ENCODE measurements at regions not wholly inside any gene's neighbourhood (a gene's known extent, or its start where the extent isn't known, plus 50 kb on each side); places are given as distances from the start of the nearest gene placed in this dataset.
A peak's percentile ranks its signal among the peaks of the same experiment; 100 is the strongest.
"Not testable (repeated sequence)": the region's sequence is repeated elsewhere in the genome, so short reads cannot be mapped to it uniquely, and the experiment has no call there.

GRCh38 chrX:23061116-23061515 lies 61.4 kb downstream of the DDX53 start:
- Histone ChIP-seq H3F3A (ENCODE audit: insufficient read depth) (no peaks in the 10 kb centered on the region), H3K9ac (no peak overlapping the region), H3K36me3 (ENCODE audit: low read depth) (no peaks in the 10 kb centered on the region), H2AFZ (no peak overlapping the region), H3K4me1 (ENCODE audit: insufficient read depth) (no peaks in the 10 kb centered on the region), H4K20me1 (ENCODE audit: insufficient read depth) (no peaks in the 10 kb centered on the region), H3K4me3 (no peak overlapping the region), H3K27ac (no peak overlapping the region), H3K9me2 (ENCODE audit: insufficient read depth) (no peaks in the 10 kb centered on the region), H3K79me2 (ENCODE audit: insufficient read depth) (no peaks in the 10 kb centered on the region), H3K4me2 (ENCODE audit: unreplicated experiment) (no peak overlapping the region), H3K27me3 (replicated peaks; ENCODE audit: insufficient read depth) (no peaks in the 10 kb centered on the region), H3K9me3 (ENCODE audit: low read depth) (no peaks in the 10 kb centered on the region)
- 41 to 57% methylated on average over 3 of the region's 3 CpGs for WGBS, 2 experiments (ENCODE audit: low coverage in 1 of 2, low lambda C conversion rate in 2 of 2, missing lambda C conversion rate in 2 of 2)
- TF ChIP-seq EZH2 (IDR thresholded peaks at IDR 0.05; ENCODE audit: insufficient read depth, poor library complexity, severe bottlenecking) (no peak), EZH2phosphoT487 (IDR thresholded peaks at IDR 0.05; ENCODE audit: insufficient read depth, low read depth) (no peak)
- DNase-seq = no peak
- in situ Hi-C loops (cut with MboI) = no loop called here

- no peak overlapping the region for H3K4me2 ChIP-seq (ENCODE audit: unreplicated experiment)
- no peak overlapping the region for H3K9ac ChIP-seq
- no peaks in the 10 kb centered on the region for H3K79me2 ChIP-seq (ENCODE audit: insufficient read depth)
- H2AFZ ChIP-seq = no peak overlapping the region
- H3K27me3 ChIP-seq (replicated peaks; ENCODE audit: insufficient read depth) = no peaks in the 10 kb centered on the region
- in situ Hi-C loops (cut with MboI) = no loop called here
- H3K27ac ChIP-seq = no peak overlapping the region
- H3K9me3 ChIP-seq (ENCODE audit: low read depth) = no peaks in the 10 kb centered on the region
- WGBS, 2 experiments (ENCODE audit: low coverage in 1 of 2, low lambda C conversion rate in 2 of 2, missing lambda C conversion rate in 2 of 2) = 54 to 61% methylated on average over 3 of the region's 3 CpGs
- no peak overlapping the region for H3K4me3 ChIP-seq
- H3K4me1 ChIP-seq (ENCODE audit: insufficient read depth) = no peaks in the 10 kb centered on the region
- no peak for TF ChIP-seq EZH2phosphoT487 (IDR thresholded peaks at IDR 0.05; ENCODE audit: insufficient read depth, low read depth)
- no peak for TF ChIP-seq EZH2 (IDR thresholded peaks at IDR 0.05; ENCODE audit: insufficient read depth, poor library complexity, severe bottlenecking)
- no peaks in the 10 kb centered on the region for H3K36me3 ChIP-seq (ENCODE audit: low read depth)
- DNase-seq = no peak
- no peaks in the 10 kb centered on the region for H3F3A ChIP-seq (ENCODE audit: insufficient read depth)
- H3K9me2 ChIP-seq (ENCODE audit: insufficient read depth) = no peaks in the 10 kb centered on the region
- H4K20me1 ChIP-seq (ENCODE audit: insufficient read depth) = no peaks in the 10 kb centered on the region
Observed at GRCh38 chrX:23062359-23062758, 62.6 kb downstream of the DDX53 start.

GRCh38 chrX:23066588-23067281 lies 67.0 kb downstream of the DDX53 start:
- no peak for TF ChIP-seq EZH2phosphoT487 (IDR thresholded peaks at IDR 0.05; ENCODE audit: insufficient read depth, low read depth)

GRCh38 chrX:23075461-23075860 lies 75.7 kb downstream of the DDX53 start:
- H3K9me3 ChIP-seq (ENCODE audit: low read depth); H3K79me2 ChIP-seq (ENCODE audit: insufficient read depth); H3K27me3 ChIP-seq (replicated peaks; ENCODE audit: insufficient read depth); H3K4me1 ChIP-seq (ENCODE audit: insufficient read depth); H4K20me1 ChIP-seq (ENCODE audit: insufficient read depth); H3K9me2 ChIP-seq (ENCODE audit: insufficient read depth); H3K36me3 ChIP-seq (ENCODE audit: low read depth); H3K27ac ChIP-seq; H3F3A ChIP-seq (ENCODE audit: insufficient read depth); H3K9ac ChIP-seq; H3K4me3 ChIP-seq; H3K4me2 ChIP-seq (ENCODE audit: unreplicated experiment); H2AFZ ChIP-seq; in situ Hi-C loops (cut with MboI): not testable (repeated sequence)
- DNase-seq = peak; percentile 4
- 91 to 97% methylated on average over 4 to 21 of the region's 21 CpGs for WGBS, 2 experiments (ENCODE audit: low coverage in 1 of 2, low lambda C conversion rate in 2 of 2, missing lambda C conversion rate in 2 of 2)

More at GRCh38 chrX:23066588-23067281, 67.0 kb downstream of the DDX53 start:
- Histone ChIP-seq H3F3A (ENCODE audit: insufficient read depth) (no peaks in the 10 kb centered on the region), H3K9me2 (ENCODE audit: insufficient read depth) (no peaks in the 10 kb centered on the region), H3K27ac (no peak overlapping the region), H3K79me2 (ENCODE audit: insufficient read depth) (no peaks in the 10 kb centered on the region), H3K36me3 (ENCODE audit: low read depth) (no peaks in the 10 kb centered on the region), H4K20me1 (ENCODE audit: insufficient read depth) (no peaks in the 10 kb centered on the region), H3K4me1 (ENCODE audit: insufficient read depth) (no peaks in the 10 kb centered on the region), H2AFZ (no peak overlapping the region), H3K4me3 (no peak overlapping the region), H3K9ac (no peak overlapping the region), H3K9me3 (ENCODE audit: low read depth) (no peaks in the 10 kb centered on the region), H3K4me2 (ENCODE audit: unreplicated experiment) (no peak overlapping the region), H3K27me3 (replicated peaks; ENCODE audit: insufficient read depth) (no peaks in the 10 kb centered on the region)
- no peak for DNase-seq
- in situ Hi-C loops (cut with MboI) = no loop called here
- WGBS, 2 experiments (ENCODE audit: low coverage in 1 of 2, low lambda C conversion rate in 2 of 2, missing lambda C conversion rate in 2 of 2) = 39 to 43% methylated on average over 5 of the region's 5 CpGs

- H3K27ac ChIP-seq = no peak overlapping the region
- H3K9ac ChIP-seq = no peak overlapping the region
- no peak for DNase-seq
- no peak overlapping the region for H3K4me3 ChIP-seq
- no peaks in the 10 kb centered on the region for H3K36me3 ChIP-seq (ENCODE audit: low read depth)
- no peak overlapping the region for H3K4me2 ChIP-seq (ENCODE audit: unreplicated experiment)
- no peak for TF ChIP-seq EZH2 (IDR thresholded peaks at IDR 0.05; ENCODE audit: insufficient read depth, poor library complexity, severe bottlenecking)
- no peak for TF ChIP-seq EZH2phosphoT487 (IDR thresholded peaks at IDR 0.05; ENCODE audit: insufficient read depth, low read depth)
- no peaks in the 10 kb centered on the region for H3K27me3 ChIP-seq (replicated peaks; ENCODE audit: insufficient read depth)
- 0 to 14% methylated on average over 1 of the region's 1 CpG for WGBS, 2 experiments (ENCODE audit: low coverage in 1 of 2, low lambda C conversion rate in 2 of 2, missing lambda C conversion rate in 2 of 2)
- H3K79me2 ChIP-seq (ENCODE audit: insufficient read depth) = no peaks in the 10 kb centered on the region
- H3K4me1 ChIP-seq (ENCODE audit: insufficient read depth) = no peaks in the 10 kb centered on the region
- no peaks in the 10 kb centered on the region for H3K9me2 ChIP-seq (ENCODE audit: insufficient read depth)
- no peak overlapping the region for H2AFZ ChIP-seq
- in situ Hi-C loops (cut with MboI) = no loop called here
- no peaks in the 10 kb centered on the region for H4K20me1 ChIP-seq (ENCODE audit: insufficient read depth)
- no peaks in the 10 kb centered on the region for H3F3A ChIP-seq (ENCODE audit: insufficient read depth)
- no peaks in the 10 kb centered on the region for H3K9me3 ChIP-seq (ENCODE audit: low read depth)
Observed at GRCh38 chrX:23079347-23079746, 79.6 kb downstream of the DDX53 start.

Measured in GM23248 (cell line).